IPS-20b (cell line): ENCODE measurements at regions not wholly inside any gene's neighbourhood (a gene's known extent, or its start where the extent isn't known, plus 50 kb on each side); places are given as distances from the start of the nearest gene placed in this dataset.

Experiments used
- H3K27ac ChIP-seq: one replicate; pipeline ENCODE4 v1.5.1; 2013; ENCODE audit warnings: low read length
- H3K27me3 ChIP-seq: 2 replicates; pipeline ENCODE4 v1.6.1; 2013; ENCODE audit warnings: mild to moderate bottlenecking, low read length, inconsistent platforms; ENCODE audit not compliant: insufficient read depth
- H3K36me3 ChIP-seq: 2 replicates; pipeline ENCODE4 v1.6.1; 2013; ENCODE audit warnings: low read depth, mild to moderate bottlenecking, inconsistent platforms, low read length, moderate library complexity; ENCODE audit not compliant: insufficient read depth
- H3K4me1 ChIP-seq: 2 replicates; pipeline ENCODE4 v1.6.1; 2013; ENCODE audit warnings: mild to moderate bottlenecking, control low read depth, inconsistent platforms, low read length, moderate library complexity; ENCODE audit not compliant: insufficient read depth
- H3K4me3 ChIP-seq: 2 replicates; pipeline ENCODE4 v1.5.1; 2013; ENCODE audit warnings: mild to moderate bottlenecking, low read length, inconsistent platforms
- H3K9ac ChIP-seq: 2 replicates; pipeline ENCODE4 v1.6.1; 2013; ENCODE audit warnings: low read depth, mild to moderate bottlenecking, inconsistent platforms, low read length, moderate library complexity
- H3K9me3 ChIP-seq: 2 replicates; pipeline ENCODE4 v1.6.1; 2013; ENCODE audit warnings: mild to moderate bottlenecking, low read depth, low read length, inconsistent platforms; ENCODE audit not compliant: insufficient read depth

GRCh38 chr2:107589079-107589491, 237.6 kb upstream of the RGPD4 start:
- H3K27me3 ChIP-seq: no peaks in the 10 kb centered on the region
- no peaks in the 10 kb centered on the region for H3K36me3 ChIP-seq
- no peak overlapping the region for H3K9ac ChIP-seq
- no peak overlapping the region for H3K27ac ChIP-seq
- no peaks in the 10 kb centered on the region; the same call in 1 of the 2 replicates for H3K4me1 ChIP-seq
- H3K4me3 ChIP-seq: no peak overlapping the region
- no peaks in the 10 kb centered on the region for H3K9me3 ChIP-seq

GRCh38 chr2:107591561-107592279, 235.0 kb upstream of the RGPD4 start:
- Histone ChIP-seq H3K9ac (no peak overlapping the region), H3K27ac (no peak overlapping the region), H3K4me3 (no peak overlapping the region), H3K9me3 (no peaks in the 10 kb centered on the region), H3K4me1 (no peaks in the 10 kb centered on the region; the same call in 1 of the 2 replicates), H3K36me3 (no peaks in the 10 kb centered on the region), H3K27me3 (no peaks in the 10 kb centered on the region)

- no peaks in the 10 kb centered on the region for H3K27me3 ChIP-seq
- H3K9ac ChIP-seq: no peak overlapping the region
- no peaks in the 10 kb centered on the region for H3K36me3 ChIP-seq
- no peaks in the 10 kb centered on the region for H3K9me3 ChIP-seq
- H3K27ac ChIP-seq: no peak overlapping the region
- no peaks in the 10 kb centered on the region; the same call in 1 of the 2 replicates for H3K4me1 ChIP-seq
- H3K4me3 ChIP-seq: no peak overlapping the region
Measured at GRCh38 chr2:107592280-107592624, 234.4 kb upstream of the RGPD4 start.

- no peaks in the 10 kb centered on the region for H3K27me3 ChIP-seq
- no peak overlapping the region for H3K9ac ChIP-seq
- no peaks in the 10 kb centered on the region; the same call in 1 of the 2 replicates for H3K4me1 ChIP-seq
- H3K36me3 ChIP-seq: no peaks in the 10 kb centered on the region
- no peaks in the 10 kb centered on the region for H3K9me3 ChIP-seq
- no peak overlapping the region for H3K4me3 ChIP-seq
- no peak overlapping the region for H3K27ac ChIP-seq
Measured at GRCh38 chr2:107595285-107595684, 231.4 kb upstream of the RGPD4 start.

- H3K9ac ChIP-seq: no peak overlapping the region
- no peak overlapping the region for H3K4me3 ChIP-seq
- no peaks in the 10 kb centered on the region for H3K27me3 ChIP-seq
- no peaks in the 10 kb centered on the region for H3K9me3 ChIP-seq
- H3K4me1 ChIP-seq: no peaks in the 10 kb centered on the region; the same call in 1 of the 2 replicates
- no peak overlapping the region for H3K27ac ChIP-seq
- H3K36me3 ChIP-seq: no peaks in the 10 kb centered on the region
Measured at GRCh38 chr2:107595749-107596148, 230.9 kb upstream of the RGPD4 start.

- Histone ChIP-seq H3K9ac (no peak overlapping the region), H3K9me3 (no peaks in the 10 kb centered on the region)
Measured at GRCh38 chr2:107597507-107597906, 229.2 kb upstream of the RGPD4 start.

GRCh38 chr2:107602801-107603200, 223.9 kb upstream of the RGPD4 start:
- no peaks in the 10 kb centered on the region for H3K27me3 ChIP-seq
- H3K27ac ChIP-seq: no peak overlapping the region
- no peak overlapping the region for H3K9ac ChIP-seq
- H3K36me3 ChIP-seq: no peaks in the 10 kb centered on the region
- H3K4me3 ChIP-seq: no peak overlapping the region
- H3K4me1 ChIP-seq: no peaks in the 10 kb centered on the region
- no peaks in the 10 kb centered on the region for H3K9me3 ChIP-seq

More at GRCh38 chr2:107597507-107597906, 229.2 kb upstream of the RGPD4 start:
- Histone ChIP-seq H3K4me3 (no peak overlapping the region), H3K4me1 (no peaks in the 10 kb centered on the region; the same call in 1 of the 2 replicates), H3K36me3 (no peaks in the 10 kb centered on the region), H3K27me3 (no peaks in the 10 kb centered on the region), H3K27ac (no peak overlapping the region)

- no peak overlapping the region for H3K9ac ChIP-seq
- no peaks in the 10 kb centered on the region for H3K36me3 ChIP-seq
- H3K4me3 ChIP-seq: no peak overlapping the region
- no peaks in the 10 kb centered on the region for H3K4me1 ChIP-seq
- no peaks in the 10 kb centered on the region for H3K27me3 ChIP-seq
- no peak overlapping the region for H3K27ac ChIP-seq
- 0 out of 2 replicates have a peak, but pooled peaks cover 4% of the 10 kb centered on the region for H3K9me3 ChIP-seq
Measured at GRCh38 chr2:107607054-107607453, 219.6 kb upstream of the RGPD4 start.

GRCh38 chr2:107607473-107607872, 219.2 kb upstream of the RGPD4 start:
- Histone ChIP-seq H3K9ac (no peak overlapping the region), H3K4me1 (no peaks in the 10 kb centered on the region), H3K4me3 (no peak overlapping the region), H3K36me3 (no peaks in the 10 kb centered on the region), H3K9me3 (peaks cover 5% of the 10 kb centered on the region; the same call in 1 of the 2 replicates), H3K27ac (no peak overlapping the region), H3K27me3 (no peaks in the 10 kb centered on the region)

- H3K4me3 ChIP-seq: no peak overlapping the region
- no peaks in the 10 kb centered on the region for H3K4me1 ChIP-seq
- no peaks in the 10 kb centered on the region for H3K36me3 ChIP-seq
- H3K9me3 ChIP-seq: peaks cover 44% of the 10 kb centered on the region
- H3K9ac ChIP-seq: no peak overlapping the region
- no peaks in the 10 kb centered on the region for H3K27me3 ChIP-seq
- H3K27ac ChIP-seq: no peak overlapping the region
Measured at GRCh38 chr2:107615039-107615438, 211.7 kb upstream of the RGPD4 start.

- H3K4me1 ChIP-seq: no peaks in the 10 kb centered on the region
- H3K27ac ChIP-seq: no peak overlapping the region
- no peak overlapping the region for H3K9ac ChIP-seq
- no peaks in the 10 kb centered on the region for H3K27me3 ChIP-seq
- peaks cover 66% of the 10 kb centered on the region for H3K9me3 ChIP-seq
- no peak overlapping the region for H3K4me3 ChIP-seq
- no peaks in the 10 kb centered on the region for H3K36me3 ChIP-seq
Measured at GRCh38 chr2:107618769-107619168, 207.9 kb upstream of the RGPD4 start.
